HG03354 (cell line): ENCODE measurements at regions not wholly inside any gene's neighbourhood (a gene's known extent, or its start where the extent isn't known, plus 50 kb on each side); places are given as distances from the start of the nearest gene placed in this dataset.
"Not testable (repeated sequence)": the region's sequence is repeated elsewhere in the genome, so short reads cannot be mapped to it uniquely, and the experiment has no call there.

Source experiments
- ATAC-seq: cut with Tn5 transposase; IDR thresholded peaks from one replicate; pipeline ENCODE4 v1.9.1; 2021; ENCODE audit warnings: mild to moderate bottlenecking; ENCODE audit not compliant: unreplicated experiment, poor library complexity, severe bottlenecking

- ATAC-seq = no peak
Measured at GRCh38 chr2:146762786-146763185, 1082.0 kb upstream of the ACVR2A start.

GRCh38 chr2:146754606-146755005 lies 1090.2 kb upstream of the ACVR2A start:
- no peak for ATAC-seq

GRCh38 chr2:146748046-146748445 lies 1096.8 kb upstream of the ACVR2A start:
- no peak for ATAC-seq

- ATAC-seq = no peak
Measured at GRCh38 chr2:146741260-146741659, 1103.6 kb upstream of the ACVR2A start.

- no peak for ATAC-seq
Measured at GRCh38 chr2:146734821-146735190, 1110.0 kb upstream of the ACVR2A start.

- peak; percentile 88 for ATAC-seq
Measured at GRCh38 chr2:146734042-146734820, 1110.6 kb upstream of the ACVR2A start.

- ATAC-seq = no peak
Measured at GRCh38 chr2:146730882-146731281, 1113.9 kb upstream of the ACVR2A start.

GRCh38 chr2:146721486-146721885 lies 1123.3 kb upstream of the ACVR2A start:
- ATAC-seq = no peak

GRCh38 chr2:146720170-146720569 lies 1124.7 kb upstream of the ACVR2A start:
- ATAC-seq = no peak

GRCh38 chr2:146716591-146716990 lies 1128.2 kb upstream of the ACVR2A start:
- no peak for ATAC-seq

GRCh38 chr2:146709004-146709403 lies 1135.8 kb upstream of the ACVR2A start:
- ATAC-seq = no peak

- ATAC-seq = no peak
Measured at GRCh38 chr2:146701183-146701582, 1143.6 kb upstream of the ACVR2A start.

GRCh38 chr2:146697307-146697706 lies 1147.5 kb upstream of the ACVR2A start:
- ATAC-seq = no peak

- not testable (repeated sequence) for ATAC-seq
Measured at GRCh38 chr2:146696787-146697186, 1148.0 kb upstream of the ACVR2A start.

- ATAC-seq = no peak
Measured at GRCh38 chr2:146681991-146682390, 1162.8 kb upstream of the ACVR2A start.

- no peak for ATAC-seq
Measured at GRCh38 chr2:146678516-146678915, 1166.3 kb upstream of the ACVR2A start.

GRCh38 chr2:146677280-146677679 lies 1167.5 kb upstream of the ACVR2A start:
- ATAC-seq = no peak

- ATAC-seq = no peak
Measured at GRCh38 chr2:146669735-146670134, 1175.1 kb upstream of the ACVR2A start.

GRCh38 chr2:146666340-146666739 lies 1178.5 kb upstream of the ACVR2A start:
- no peak for ATAC-seq

GRCh38 chr2:146665800-146666199 lies 1179.0 kb upstream of the ACVR2A start:
- ATAC-seq = no peak

- no peak for ATAC-seq
Measured at GRCh38 chr2:146661473-146662096, 1183.2 kb upstream of the ACVR2A start.
